HEK293 (cell line): ENCODE measurements at regions not wholly inside any gene's neighbourhood (a gene's known extent, or its start where the extent isn't known, plus 50 kb on each side); places are given as distances from the start of the nearest gene placed in this dataset.

ENCODE experiments used
- CTCF ChIA-PET: fragments of 350-600 bp; formaldehyde crosslinking; extraction: SDS; loops from one replicate; lab custom pipeline; 2021; ENCODE audit warnings: antibody characterized with exemption; lab: Yijun Ruan, JAX
- POLR2A ChIA-PET: fragments of 300-600 bp; formaldehyde crosslinking; extraction: SDS; loops from one replicate; lab custom pipeline; 2020; ENCODE audit warnings: antibody characterized with exemption, inconsistent platforms; lab: Yijun Ruan, JAX
- H3K27ac ChIP-seq: fragments of 200-500 bp; sonication (Bioruptor generic); 2 replicates; pipeline ENCODE4 v1.5.1; 2014; ENCODE audit warnings: low read depth, low read length, control low read depth, inconsistent platforms; ENCODE audit errors: extremely low read depth
- H3K36me3 ChIP-seq, 2 experiments: fragments of 200-500 bp in 1 of 2; sonication (Bioruptor generic) in 1 of 2; 1 replicate in 1 of 2; 2 replicates in 1 of 2; pipeline ENCODE4 v1.5.1; 2014 to 2017; ENCODE audit warnings: inconsistent platforms in 2 of 2, low read length in 2 of 2; ENCODE audit not compliant: control insufficient read depth in 2 of 2, insufficient read depth in 1 of 2
- H3K4me1 ChIP-seq: fragments of 200-500 bp; sonication (Bioruptor generic); 2 replicates; pipeline ENCODE4 v1.5.1; 2014; ENCODE audit warnings: mild to moderate bottlenecking, low read length, inconsistent platforms; ENCODE audit not compliant: control insufficient read depth, insufficient read depth
- H3K4me3 ChIP-seq: 2 replicates; pipeline ENCODE4 v1.5.1; 2011; ENCODE audit warnings: low read depth, mild to moderate bottlenecking, control low read depth, low read length, moderate library complexity
- H3K9me3 ChIP-seq: fragments of 200-500 bp; sonication (Bioruptor generic); 2 replicates; pipeline ENCODE4 v1.5.1; 2014; ENCODE audit warnings: low read depth, low read length, inconsistent platforms; ENCODE audit not compliant: control insufficient read depth, insufficient read depth
- BCL6B ChIP-seq: fragments of 450-650 bp; formaldehyde crosslinking; IDR thresholded peaks from 2 replicates; pipeline ENCODE4 v1.5.1; 2017; ENCODE audit warnings: missing biosample characterization, missing genetic modification characterization
- HOXD13 ChIP-seq: sonication (generic); formaldehyde crosslinking; IDR thresholded peaks from 2 replicates; pipeline ENCODE4 v1.8.0; 2022; ENCODE audit warnings: missing genetic modification reagents, borderline replicate concordance
- MZF1 ChIP-seq: fragments of 450-650 bp; formaldehyde crosslinking; IDR thresholded peaks from 2 replicates; pipeline ENCODE4 v1.5.1; 2017; ENCODE audit warnings: missing biosample characterization, missing genetic modification characterization, borderline replicate concordance
- RBAK ChIP-seq: fragments of 450-650 bp; formaldehyde crosslinking; IDR thresholded peaks from 2 replicates; pipeline ENCODE4 v1.5.1; 2016; ENCODE audit warnings: missing biosample characterization, missing genetic modification characterization
- SCRT1 ChIP-seq: fragments of 450-650 bp; formaldehyde crosslinking; IDR thresholded peaks from 2 replicates; pipeline ENCODE4 v1.5.1; 2016; ENCODE audit warnings: missing biosample characterization, missing genetic modification characterization, borderline replicate concordance
- SETDB1 ChIP-seq: IDR thresholded peaks from one replicate; pipeline ENCODE4 v1.6.1; 2017; ENCODE audit warnings: mild to moderate bottlenecking, low read length, moderate library complexity, mixed read lengths; ENCODE audit not compliant: insufficient read length
- SP3 ChIP-seq: fragments of 450-650 bp; formaldehyde crosslinking; IDR thresholded peaks from 2 replicates; pipeline ENCODE4 v1.5.1; 2016; ENCODE audit warnings: missing biosample characterization, missing genetic modification characterization
- SP7 ChIP-seq: fragments of 450-650 bp; formaldehyde crosslinking; IDR thresholded peaks from 2 replicates; pipeline ENCODE4 v1.5.1; 2016; ENCODE audit warnings: missing biosample characterization, missing genetic modification characterization
- ZBTB49 ChIP-seq: fragments of 450-650 bp; formaldehyde crosslinking; IDR thresholded peaks from 2 replicates; pipeline ENCODE4 v1.5.1; 2016; ENCODE audit warnings: missing biosample characterization, missing genetic modification characterization, low read depth
- ZFP69B ChIP-seq: fragments of 450-650 bp; formaldehyde crosslinking; IDR thresholded peaks from 2 replicates; pipeline ENCODE4 v1.5.1; 2016; ENCODE audit warnings: missing biosample characterization, missing genetic modification characterization
- ZNF133 ChIP-seq: fragments of 450-650 bp; formaldehyde crosslinking; IDR thresholded peaks from 2 replicates; pipeline ENCODE4 v1.5.1; 2016; ENCODE audit warnings: missing biosample characterization, missing genetic modification characterization
- ZNF140 ChIP-seq: fragments of 450-650 bp; formaldehyde crosslinking; IDR thresholded peaks from 2 replicates; pipeline ENCODE4 v1.5.1; 2016; ENCODE audit warnings: missing biosample characterization, missing genetic modification characterization
- ZNF239 ChIP-seq: fragments of 450-650 bp; formaldehyde crosslinking; IDR thresholded peaks from 2 replicates; pipeline ENCODE4 v1.5.1; 2016; ENCODE audit warnings: missing biosample characterization, missing genetic modification characterization
- ZNF354C ChIP-seq: fragments of 450-650 bp; formaldehyde crosslinking; IDR thresholded peaks from 2 replicates; pipeline ENCODE4 v1.5.1; 2016; ENCODE audit warnings: missing biosample characterization, missing genetic modification characterization, low read depth, borderline replicate concordance
- ZNF501 ChIP-seq: fragments of 450-650 bp; formaldehyde crosslinking; IDR thresholded peaks from 2 replicates; pipeline ENCODE4 v1.5.1; 2016; ENCODE audit warnings: missing biosample characterization, missing genetic modification characterization
- ZNF544 ChIP-seq: fragments of 450-650 bp; formaldehyde crosslinking; IDR thresholded peaks from 2 replicates; pipeline ENCODE4 v1.5.0; 2017; ENCODE audit warnings: missing biosample characterization, missing genetic modification characterization
- ZNF585B ChIP-seq: fragments of 450-650 bp; formaldehyde crosslinking; IDR thresholded peaks from 2 replicates; pipeline ENCODE4 v1.5.1; 2016; ENCODE audit warnings: missing biosample characterization, missing genetic modification characterization
- ZNF747 ChIP-seq: fragments of 450-650 bp; formaldehyde crosslinking; IDR thresholded peaks from 2 replicates; pipeline ENCODE4 v1.5.1; 2016; ENCODE audit warnings: missing biosample characterization, missing genetic modification characterization
- ZNF785 ChIP-seq: fragments of 450-650 bp; formaldehyde crosslinking; IDR thresholded peaks from 2 replicates; pipeline ENCODE4 v1.5.1; 2016; ENCODE audit warnings: missing biosample characterization, missing genetic modification characterization

GRCh38 chr18:61679836-61680235 is 213.0 kb downstream of the RNF152 start:
- Histone ChIP-seq H3K4me1 (no peaks in the 10 kb centered on the region), H3K9me3 (no peaks in the 10 kb centered on the region), H3K36me3 (no peaks in the 10 kb centered on the region), H3K27ac (no peak overlapping the region), H3K4me3 (no peak overlapping the region)
- POLR2A ChIA-PET = no interaction called here
- TF ChIP-seq SETDB1 = peak; percentile 22
- peak; percentile 93 for TF ChIP-seq ZNF133 (tag by site-specific recombination)
- no peak for TF ChIP-seq HOXD13 (CRISPR knock-in tag)
- CTCF ChIA-PET = no interaction called here

GRCh38 chr18:61677435-61677970 is 215.3 kb downstream of the RNF152 start:
- H3K27ac ChIP-seq = no peak overlapping the region
- TF ChIP-seq ZBTB49 = no peak
- TF ChIP-seq BCL6B = no peak
- TF ChIP-seq ZFP69B (tag by site-specific recombination) = no peak
- no peak for TF ChIP-seq ZNF747 (tag by site-specific recombination)
- no peak for TF ChIP-seq SP3 (tag by site-specific recombination)
- no peak for TF ChIP-seq ZNF239
- no peaks in the 10 kb centered on the region for H3K9me3 ChIP-seq
- ChIA-PET POLR2A (no interaction called here), CTCF (interaction anchor here (0.5 to 0.7 kb wide), 2 partner anchors 9 to 316 kb away, joined by 3 read pairs; no protein-coding TSS in a partner anchor)
- H3K4me1 ChIP-seq = no peaks in the 10 kb centered on the region
- H3K36me3 ChIP-seq = no peaks in the 10 kb centered on the region
- H3K4me3 ChIP-seq = no peak overlapping the region

- ChIA-PET POLR2A (interaction anchor here (0.6 kb wide), 1 partner anchor 64 kb away, joined by 10 read pairs; no protein-coding TSS in a partner anchor), CTCF (no interaction called here)
- no peak for TF ChIP-seq SCRT1 (tag by site-specific recombination)
- TF ChIP-seq MZF1 (tag by site-specific recombination) = no peak
- TF ChIP-seq ZNF585B (tag by site-specific recombination) = no peak
- TF ChIP-seq ZNF140 = no peak
- no peak for TF ChIP-seq ZNF501 (tag by site-specific recombination)
- no peak for TF ChIP-seq ZNF785
- TF ChIP-seq ZNF354C (tag by site-specific recombination) = no peak
- TF ChIP-seq RBAK (tag by site-specific recombination) = no peak
- TF ChIP-seq SP7 (tag by site-specific recombination) = no peak
- TF ChIP-seq ZNF544 (tag by site-specific recombination) = no peak
- Histone ChIP-seq H3K27ac (no peak overlapping the region), H3K4me3 (no peak overlapping the region), H3K36me3 (no peaks in the 10 kb centered on the region), H3K9me3 (no peaks in the 10 kb centered on the region), H3K4me1 (no peaks in the 10 kb centered on the region)
Measured at GRCh38 chr18:61676773-61677434, 215.9 kb downstream of the RNF152 start.
